GM18505 (cell line): ENCODE measurements at regions not wholly inside any gene's neighbourhood (a gene's known extent, or its start where the extent isn't known, plus 50 kb on each side); places are given as distances from the start of the nearest gene placed in this dataset.

ENCODE experiments used
- ATAC-seq: cut with Tn5 transposase; IDR thresholded peaks from one replicate; pipeline ENCODE4 v1.9.1; 2021; ENCODE audit not compliant: unreplicated experiment
- POLR2A ChIP-seq: IDR thresholded peaks from 4 replicates; pipeline ENCODE4 v1.6.1; 2011; ENCODE audit warnings: borderline replicate concordance; ENCODE audit not compliant: insufficient read depth, insufficient read length; ENCODE audit errors: extremely low read depth

DNA sequence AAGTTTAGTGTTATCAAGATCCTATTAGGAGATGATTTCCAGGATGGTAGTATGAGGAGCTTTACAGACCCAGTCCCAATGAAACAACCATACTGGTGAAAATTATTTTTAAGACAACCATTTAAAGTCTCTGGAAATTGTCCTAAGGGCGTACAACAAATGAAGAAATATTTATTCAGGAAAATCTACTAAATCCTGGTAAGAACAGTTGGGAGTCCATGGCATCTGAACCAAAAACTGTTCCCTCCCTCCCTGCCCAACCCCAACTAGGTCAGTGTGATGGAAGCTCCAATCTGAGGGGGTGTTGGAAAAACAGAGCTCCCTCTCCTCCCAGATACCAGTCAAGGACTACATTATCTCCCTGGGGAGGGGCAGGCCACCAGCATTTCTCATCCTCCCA, 74.7 kb upstream of the MKLN1 start:
- no peak for ATAC-seq
- no peak for TF ChIP-seq POLR2A

DNA sequence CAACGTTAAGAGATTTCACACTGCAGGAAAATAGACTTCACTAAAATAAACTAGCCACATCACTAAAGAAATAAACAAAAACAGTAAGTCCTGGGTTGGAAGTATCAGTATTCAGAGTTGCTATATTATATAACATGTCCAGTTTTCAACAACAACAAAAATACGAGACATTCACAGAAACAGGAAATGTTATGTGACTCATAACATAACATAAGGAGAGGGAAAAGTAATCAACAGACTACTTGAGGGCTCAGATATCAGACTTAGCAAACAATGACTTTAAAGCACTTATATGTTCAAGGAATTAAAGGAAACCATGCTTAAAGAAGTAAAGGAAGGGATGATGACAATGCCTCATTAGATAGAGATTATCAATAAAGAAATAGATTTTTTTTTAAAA, 73.5 kb upstream of the MKLN1 start:
- ATAC-seq = no peak
- TF ChIP-seq POLR2A = no peak

GRCh38 chr7:131255242-131255641, 72.4 kb upstream of the MKLN1 start:
- no peak for TF ChIP-seq POLR2A
- no peak for ATAC-seq

GRCh38 chr7:131261476-131261994, 66.1 kb upstream of the MKLN1 start:
- no peak for ATAC-seq
- TF ChIP-seq POLR2A = no peak

GRCh38 chr7:131265227-131265626, 62.4 kb upstream of the MKLN1 start:
- ATAC-seq = no peak

DNA sequence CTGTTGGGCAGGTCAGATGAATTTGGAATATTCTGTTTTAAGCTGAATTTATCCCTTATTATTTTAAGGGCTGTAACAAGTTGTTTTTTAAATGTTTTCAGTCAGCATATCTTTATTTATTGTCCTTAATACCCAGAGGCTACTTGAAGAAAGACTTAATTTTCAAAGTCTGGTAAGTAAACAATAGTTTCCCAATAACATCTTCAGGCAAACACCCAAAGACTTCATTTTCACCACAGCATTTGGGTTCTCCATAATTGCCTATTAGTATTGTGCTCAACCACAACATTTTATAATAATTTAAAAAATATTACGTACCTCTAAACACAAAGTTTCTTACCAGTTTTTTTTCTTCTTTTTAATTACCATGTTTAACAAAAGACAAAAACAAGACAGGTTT, 60.0 kb upstream of the MKLN1 start:
- TF ChIP-seq POLR2A = no peak
- ATAC-seq = no peak

More at GRCh38 chr7:131265227-131265626, 62.4 kb upstream of the MKLN1 start:
- TF ChIP-seq POLR2A = no peak

GRCh38 chr7:131268906-131269305, 58.8 kb upstream of the MKLN1 start:
- ATAC-seq = no peak
- TF ChIP-seq POLR2A = no peak

DNA sequence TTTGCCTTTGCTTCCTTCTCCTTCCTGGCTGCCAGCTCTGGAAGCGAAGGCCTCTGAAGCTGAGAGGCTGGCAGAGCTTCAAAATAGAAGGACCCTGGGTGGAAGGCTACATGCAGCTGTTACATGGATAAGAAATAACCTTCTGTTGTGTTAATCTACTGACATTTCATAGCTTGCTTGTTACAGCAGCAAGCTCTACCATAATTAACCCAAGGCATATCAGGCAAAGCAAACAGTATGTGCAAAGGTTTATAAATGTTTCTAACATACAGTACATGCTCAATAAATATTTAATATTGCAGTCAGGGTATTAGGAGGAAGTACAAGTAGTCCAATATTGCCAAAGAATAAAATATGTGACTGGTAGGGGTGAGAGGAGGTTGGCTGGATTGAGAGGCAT, 55.6 kb upstream of the MKLN1 start:
- no peak for TF ChIP-seq POLR2A
- no peak for ATAC-seq

- ATAC-seq = no peak
- TF ChIP-seq POLR2A = no peak
These were observed 52.7 kb upstream of the MKLN1 start for GRCh38 chr7:131274986-131275385.

GRCh38 chr7:131276190-131276589, 51.5 kb upstream of the MKLN1 start:
- no peak for ATAC-seq
- no peak for TF ChIP-seq POLR2A

DNA sequence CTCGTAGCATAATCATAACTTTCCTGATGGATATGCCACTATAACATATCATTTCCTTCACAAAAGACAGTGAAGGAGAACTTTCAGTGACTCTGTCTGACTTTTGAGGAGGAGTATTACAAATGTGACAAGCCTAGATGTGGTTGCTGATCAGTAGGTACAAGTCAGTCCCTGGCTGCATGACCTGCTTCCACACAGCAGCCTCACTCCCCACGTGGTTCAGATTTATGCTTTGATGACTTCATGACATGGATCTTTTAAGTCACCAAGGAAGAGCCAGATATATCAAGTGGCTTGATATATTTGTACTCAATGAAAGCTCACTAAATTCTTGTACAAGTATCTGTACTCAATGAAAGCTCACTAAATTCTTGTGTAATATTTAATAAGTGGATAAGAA, 50.9 kb upstream of the MKLN1 start:
- TF ChIP-seq POLR2A = no peak
- ATAC-seq = no peak
